H1 (cell line): ENCODE measurements at regions not wholly inside any gene's neighbourhood (a gene's known extent, or its start where the extent isn't known, plus 50 kb on each side); places are given as distances from the start of the nearest gene placed in this dataset.

Source experiments
- CTCF ChIA-PET: fragments of 300-600 bp; sonication (Branson Sonifier 250); formaldehyde crosslinking; loops from one replicate; lab custom pipeline; 2021; ENCODE audit not compliant: partially characterized antibody; lab: Charles Lee
- POLR2A ChIA-PET: fragments of 300-600 bp; sonication (Branson Sonifier 250); formaldehyde crosslinking; loops from one replicate; lab custom pipeline; 2021; ENCODE audit warnings: inconsistent platforms; ENCODE audit not compliant: partially characterized antibody; lab: Charles Lee
- DNase-seq, 2 experiments: peaks; one replicate each; pipeline versions ENCODE4 v3.0.0 to v3.0.0-alpha.2; 2010 to 2022; ENCODE audit warnings: low spot score in 2 of 2, low read depth in 1 of 2, mixed read lengths in 1 of 2
- FAIRE-seq: peaks from 2 replicates; lab custom pipeline; 2011; peaks lifted over from hg19 to GRCh38; lab: Jason Lieb, UNC
- H2AFZ ChIP-seq: 2 replicates; pipeline ENCODE4 v1.8.1; 2012; ENCODE audit warnings: low read length, inconsistent platforms
- H2AK5ac ChIP-seq: 2 replicates; pipeline ENCODE4 v1.6.1; 2013; ENCODE audit warnings: low read depth, low read length
- H2BK120ac ChIP-seq: replicated peaks from 2 replicates; pipeline ENCODE3; 2013; ENCODE audit warnings: low read depth, low read length, inconsistent platforms
- H2BK12ac ChIP-seq: 2 replicates; pipeline ENCODE4 v1.6.1; 2013; ENCODE audit warnings: low read depth, low read length
- H2BK15ac ChIP-seq: 2 replicates; pipeline ENCODE4 v1.6.1; 2013; ENCODE audit warnings: low read length
- H2BK20ac ChIP-seq: 2 replicates; pipeline ENCODE4 v1.6.1; 2013; ENCODE audit warnings: low read length
- H2BK5ac ChIP-seq: 2 replicates; pipeline ENCODE4 v1.6.1; 2013; ENCODE audit warnings: low read depth, low read length
- H3K14ac ChIP-seq: 2 replicates; pipeline ENCODE4 v1.6.1; 2013; ENCODE audit warnings: inconsistent platforms; ENCODE audit not compliant: insufficient read length
- H3K18ac ChIP-seq: 2 replicates; pipeline ENCODE4 v1.6.1; 2013; ENCODE audit warnings: low read length; ENCODE audit errors: extremely low read depth
- H3K23ac ChIP-seq: 2 replicates; pipeline ENCODE4 v1.6.1; 2013; ENCODE audit warnings: inconsistent platforms; ENCODE audit not compliant: insufficient read length
- H3K23me2 ChIP-seq: 2 replicates; pipeline ENCODE4 v1.6.1; 2013; ENCODE audit warnings: low read depth, low read length
- H3K27ac ChIP-seq: 2 replicates; pipeline ENCODE4 v1.6.1; 2011; ENCODE audit warnings: low read depth, low read length, inconsistent platforms
- H3K27me3 ChIP-seq, 4 experiments: replicated peaks in 1 of 4; 1 replicate in 1 of 4; 2 replicates in 3 of 4; pipeline versions ENCODE4 v1.6.1 to v1.8.1; 2011 to 2013; ENCODE audit warnings: low read length in 3 of 4, mild to moderate bottlenecking in 3 of 4, inconsistent platforms in 2 of 4, mixed read lengths in 2 of 4, moderate library complexity in 1 of 4; ENCODE audit not compliant: control insufficient read depth in 3 of 4, insufficient read depth in 3 of 4; ENCODE audit errors: extremely low read depth in 1 of 4
- H3K36me3 ChIP-seq, 4 experiments: 2 replicates each; pipeline versions ENCODE4 v1.6.1 to v1.8.1; 2011 to 2013; ENCODE audit warnings: mild to moderate bottlenecking in 4 of 4, low read length in 3 of 4, moderate library complexity in 2 of 4, control low read depth in 1 of 4, inconsistent platforms in 1 of 4; ENCODE audit not compliant: insufficient read depth in 4 of 4, control insufficient read depth in 2 of 4
- H3K4ac ChIP-seq: replicated peaks from 2 replicates; pipeline ENCODE3; 2013; ENCODE audit warnings: low read length, low read depth, mixed read lengths, inconsistent platforms; ENCODE audit not compliant: insufficient read length
- H3K4me1 ChIP-seq, 4 experiments: replicated peaks in 1 of 4; 1 replicate in 1 of 4; 2 replicates in 3 of 4; pipeline versions ENCODE4 v1.6.1 to v1.8.1; 2011 to 2013; ENCODE audit warnings: low read length in 3 of 4, inconsistent platforms in 2 of 4, mixed read lengths in 1 of 4; ENCODE audit not compliant: insufficient read depth in 4 of 4, control insufficient read depth in 3 of 4
- H3K4me2 ChIP-seq, 2 experiments: 2 replicates each; pipeline versions ENCODE4 v1.6.1 to v1.8.1; 2011 to 2013; ENCODE audit warnings: low read depth in 2 of 2, low read length in 2 of 2, control low read depth in 1 of 2, inconsistent platforms in 1 of 2, mild to moderate bottlenecking in 1 of 2; ENCODE audit not compliant: insufficient read depth in 1 of 2
- H3K4me3 ChIP-seq, 4 experiments: fragments of 200-600, 300-600 bp in 1 of 4; sonication (generic), shearing (Covaris generic), sonication (Bioruptor Twin) in 1 of 4; 2 replicates each; pipeline versions ENCODE4 v1.5.1 to v1.8.1; 2011 to 2016; ENCODE audit warnings: low read length in 4 of 4, low read depth in 3 of 4, control low read depth in 2 of 4, inconsistent platforms in 2 of 4, mild to moderate bottlenecking in 2 of 4, mixed read lengths in 1 of 4, moderate library complexity in 1 of 4; ENCODE audit not compliant: insufficient read depth in 2 of 4; ENCODE audit errors: extremely low read depth in 1 of 4
- H3K56ac ChIP-seq: replicated peaks from 2 replicates; pipeline ENCODE3; 2013; ENCODE audit warnings: low read depth, mild to moderate bottlenecking, mixed read lengths, low read length, inconsistent platforms; ENCODE audit not compliant: insufficient read length
- H3K79me1 ChIP-seq: 2 replicates; pipeline ENCODE4 v1.6.1; 2013; ENCODE audit warnings: low read depth, low read length, control low read depth
- H3K79me2 ChIP-seq, 2 experiments: 2 replicates each; pipeline versions ENCODE4 v1.6.1 to v1.8.1; 2012 to 2013; ENCODE audit warnings: low read length in 2 of 2, mild to moderate bottlenecking in 2 of 2, inconsistent platforms in 1 of 2; ENCODE audit not compliant: insufficient read depth in 2 of 2, control insufficient read depth in 1 of 2
- H3K9ac ChIP-seq, 4 experiments: replicated peaks in 1 of 4; 1 replicate in 1 of 4; 2 replicates in 3 of 4; pipeline versions ENCODE4 v1.6.1 to v1.8.1; 2011 to 2013; ENCODE audit warnings: low read depth in 3 of 4, low read length in 3 of 4, control low read depth in 2 of 4, mild to moderate bottlenecking in 2 of 4, moderate library complexity in 2 of 4, inconsistent platforms in 1 of 4; ENCODE audit errors: extremely low read depth in 1 of 4
- H3K9me3 ChIP-seq, 2 experiments: 2 replicates each; pipeline versions ENCODE4 v1.6.1 to v1.8.1; 2012 to 2013; ENCODE audit warnings: mild to moderate bottlenecking in 2 of 2, moderate library complexity in 2 of 2, control low read depth in 1 of 2, inconsistent platforms in 1 of 2, low read depth in 1 of 2, low read length in 1 of 2, mixed read lengths in 1 of 2; ENCODE audit not compliant: insufficient read depth in 2 of 2
- H4K20me1 ChIP-seq, 2 experiments: replicated peaks in 1 of 2; 2 replicates each; pipeline versions ENCODE3 to v1.8.1; 2011 to 2013; ENCODE audit warnings: inconsistent platforms in 2 of 2, low read length in 2 of 2, mild to moderate bottlenecking in 1 of 2; ENCODE audit not compliant: insufficient read depth in 2 of 2, control insufficient read depth in 1 of 2
- H4K5ac ChIP-seq: 2 replicates; pipeline ENCODE4 v1.6.1; 2013; ENCODE audit warnings: low read length, low read depth, mixed read lengths, inconsistent platforms; ENCODE audit not compliant: insufficient read length
- H4K8ac ChIP-seq: 2 replicates; pipeline ENCODE4 v1.8.0; 2013; ENCODE audit warnings: mild to moderate bottlenecking, moderate library complexity, low read length, inconsistent platforms; ENCODE audit not compliant: insufficient read depth; ENCODE audit errors: extremely low read depth
- H4K91ac ChIP-seq: replicated peaks from 2 replicates; pipeline ENCODE3; 2013; ENCODE audit warnings: low read length, mixed read lengths, inconsistent platforms; ENCODE audit not compliant: insufficient read length
- CEBPB ChIP-seq: IDR thresholded peaks from 2 replicates; pipeline ENCODE4 v1.6.1; 2012; ENCODE audit warnings: low read depth, low read length
- CHD1 ChIP-seq: IDR thresholded peaks from 2 replicates; pipeline ENCODE4 v1.6.1; 2012; ENCODE audit warnings: low read depth, low read length, improper control_type of control experiment
- E2F6 ChIP-seq: IDR thresholded peaks from 2 replicates; pipeline ENCODE4 v1.6.1; 2012; ENCODE audit warnings: inconsistent platforms
- EGR1 ChIP-seq: IDR thresholded peaks from 2 replicates; pipeline ENCODE4 v1.6.1; 2011; ENCODE audit warnings: low read depth, low read length, borderline replicate concordance
- FOSL1 ChIP-seq: IDR thresholded peaks from 2 replicates; pipeline ENCODE4 v1.6.1; 2011; ENCODE audit warnings: mild to moderate bottlenecking, low read depth, low read length, moderate library complexity; ENCODE audit not compliant: insufficient read depth
- GABPA ChIP-seq: IDR thresholded peaks from 2 replicates; pipeline ENCODE4 v1.6.1; 2011; ENCODE audit warnings: mild to moderate bottlenecking, low read length, moderate library complexity, borderline replicate concordance; ENCODE audit not compliant: insufficient read depth
- GTF2F1 ChIP-seq: IDR thresholded peaks from 2 replicates; pipeline ENCODE4 v1.6.1; 2012; ENCODE audit warnings: low read depth, low read length, improper control_type of control experiment, borderline replicate concordance
- HDAC6 ChIP-seq: IDR thresholded peaks from one replicate; pipeline ENCODE4 v1.7.1; 2012; ENCODE audit warnings: low read depth, mild to moderate bottlenecking, inconsistent platforms, low read length, moderate library complexity
- JUND ChIP-seq: IDR thresholded peaks from 2 replicates; pipeline ENCODE4 v1.6.1; 2011; ENCODE audit warnings: mild to moderate bottlenecking, improper control_type of control experiment, low read length
- KDM5A ChIP-seq: fragments of 200-600 bp; IDR thresholded peaks from 2 replicates; pipeline ENCODE4 v1.7.1; 2012; ENCODE audit warnings: mild to moderate bottlenecking, low read length, inconsistent platforms, mixed read lengths
- NANOG ChIP-seq: IDR thresholded peaks from 2 replicates; pipeline ENCODE4 v1.6.1; 2011; ENCODE audit warnings: low read length, low read depth, mild to moderate bottlenecking, inconsistent platforms; ENCODE audit not compliant: insufficient read depth, poor library complexity, severe bottlenecking
- POU5F1 ChIP-seq: IDR thresholded peaks from 2 replicates; pipeline ENCODE4 v1.6.1; 2011; ENCODE audit warnings: low read depth, mild to moderate bottlenecking, low read length, moderate library complexity
- SAP30 ChIP-seq: fragments of 300-600 bp; sonication (generic); IDR thresholded peaks from 2 replicates; pipeline ENCODE4 v1.7.1; 2012; ENCODE audit warnings: low read length, moderate library complexity, mild to moderate bottlenecking, inconsistent platforms; ENCODE audit not compliant: insufficient read depth, insufficient replicate concordance
- SP4 ChIP-seq: IDR thresholded peaks from 2 replicates; pipeline ENCODE4 v1.6.1; 2012; ENCODE audit warnings: low read length, inconsistent platforms
- TCF12 ChIP-seq: IDR thresholded peaks from 2 replicates; pipeline ENCODE4 v1.6.1; 2011; ENCODE audit warnings: low read depth, mild to moderate bottlenecking, low read length
- ZNF274 ChIP-seq: IDR thresholded peaks from 2 replicates; pipeline ENCODE4 v1.7.0; 2012; ENCODE audit warnings: low read length, borderline replicate concordance; ENCODE audit errors: extremely low read depth
- WGBS, 2 experiments: shearing (Covaris generic) in 1 of 2; methylation state at CpG; one replicate each; pipeline versions ENCODE4 v1.1.6 to v1.1.7; 2013 to 2015; ENCODE audit warnings: low lambda C conversion rate in 2 of 2, mixed read lengths in 2 of 2, inconsistent platforms in 1 of 2, low coverage in 1 of 2, missing lambda C conversion rate in 1 of 2; ENCODE audit not compliant: insufficient replicate concordance in 2 of 2, insufficient coverage in 1 of 2, insufficient read length in 1 of 2; ENCODE audit errors: extremely low coverage in 1 of 2, missing lambda C conversion rate in 1 of 2; 5-methylcytosine and 5-hydroxymethylcytosine counted together

GRCh38 chr3:34676436-34676835 is 878.0 kb downstream of the PDCD6IP start:
- Histone ChIP-seq H3K79me2 (no peaks in the 10 kb centered on the region), H3K56ac (no peak overlapping the region), H3K36me3 (no peaks in the 10 kb centered on the region), H3K9me3 (peaks cover 13 to 15% of the 10 kb centered on the region in 2 experiments), H3K4me1 (no peaks in the 10 kb centered on the region), H2BK15ac (no peak overlapping the region), H4K5ac (no peak overlapping the region), H3K27me3 (no peaks in the 10 kb centered on the region), H4K8ac (no peak overlapping the region), H3K18ac (no peak overlapping the region), H3K4me3 (no peak overlapping the region), H3K27ac (no peak overlapping the region), H4K91ac (no peak overlapping the region), H3K4ac (no peak overlapping the region), H4K20me1 (no peaks in the 10 kb centered on the region), H3K79me1 (no peaks in the 10 kb centered on the region), H3K9ac (no peak overlapping the region), H2BK12ac (no peak overlapping the region), H2BK5ac (no peak overlapping the region), H2AFZ (no peak overlapping the region), H2BK120ac (no peak overlapping the region), H2AK5ac (no peak overlapping the region), H2BK20ac (no peak overlapping the region), H3K4me2 (no peak overlapping the region), H3K23ac (no peak overlapping the region), H3K14ac (no peak overlapping the region), H3K23me2 (no peaks in the 10 kb centered on the region)
- POLR2A ChIA-PET: no interaction called here
- DNase-seq (no peak), FAIRE-seq (no peak)
- CTCF ChIA-PET: no interaction called here
- WGBS, 2 experiments: 88% methylated on average over 3 of the region's 3 CpGs; no CpG with 5 or more reads in 1 of the 2 experiments
- TF ChIP-seq CEBPB (no peak), EGR1 (no peak), KDM5A (no peak), GTF2F1 (no peak), TCF12 (no peak), ZNF274 (no peak), CHD1 (no peak), HDAC6 (no peak), NANOG (no peak), GABPA (no peak), SAP30 (no peak), JUND (no peak), POU5F1 (no peak), FOSL1 (no peak), SP4 (no peak), E2F6 (no peak)
